HG02642 (cell line): ENCODE measurements at regions not wholly inside any gene's neighbourhood (a gene's known extent, or its start where the extent isn't known, plus 50 kb on each side); places are given as distances from the start of the nearest gene placed in this dataset.

Experiments used
- ATAC-seq: cut with Tn5 transposase; IDR thresholded peaks from one replicate; pipeline ENCODE4 v1.9.1; 2021; ENCODE audit warnings: mild to moderate bottlenecking; ENCODE audit not compliant: unreplicated experiment, poor library complexity

DNA sequence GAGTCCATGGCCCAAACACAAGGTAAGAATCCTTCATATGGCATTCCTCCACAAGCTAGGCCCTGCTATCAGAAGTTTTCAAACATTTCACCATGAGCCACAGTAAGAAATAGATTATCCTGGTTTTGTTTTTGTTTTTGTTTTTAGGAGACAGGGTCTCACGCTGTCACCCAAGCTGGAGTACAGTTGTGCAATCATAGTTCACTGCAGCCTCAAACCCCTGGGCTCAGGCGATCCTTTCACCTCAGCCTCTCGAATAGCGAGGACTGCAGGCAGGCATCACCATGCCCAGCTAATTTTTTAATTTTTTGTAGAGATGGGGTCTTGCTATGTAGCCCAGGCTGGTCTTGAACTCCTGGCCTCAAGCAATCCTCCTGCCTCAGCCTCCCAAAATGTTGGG, 218.8 kb downstream of the TOMM20 start:
- no peak for ATAC-seq

GRCh38 chr1:234909307-234909810, 219.3 kb downstream of the TOMM20 start:
- no peak for ATAC-seq

- ATAC-seq = no peak
Observed at GRCh38 chr1:234908571-234908970, 220.1 kb downstream of the TOMM20 start.

GRCh38 chr1:234907940-234908405, 220.7 kb downstream of the TOMM20 start:
- ATAC-seq = no peak

DNA sequence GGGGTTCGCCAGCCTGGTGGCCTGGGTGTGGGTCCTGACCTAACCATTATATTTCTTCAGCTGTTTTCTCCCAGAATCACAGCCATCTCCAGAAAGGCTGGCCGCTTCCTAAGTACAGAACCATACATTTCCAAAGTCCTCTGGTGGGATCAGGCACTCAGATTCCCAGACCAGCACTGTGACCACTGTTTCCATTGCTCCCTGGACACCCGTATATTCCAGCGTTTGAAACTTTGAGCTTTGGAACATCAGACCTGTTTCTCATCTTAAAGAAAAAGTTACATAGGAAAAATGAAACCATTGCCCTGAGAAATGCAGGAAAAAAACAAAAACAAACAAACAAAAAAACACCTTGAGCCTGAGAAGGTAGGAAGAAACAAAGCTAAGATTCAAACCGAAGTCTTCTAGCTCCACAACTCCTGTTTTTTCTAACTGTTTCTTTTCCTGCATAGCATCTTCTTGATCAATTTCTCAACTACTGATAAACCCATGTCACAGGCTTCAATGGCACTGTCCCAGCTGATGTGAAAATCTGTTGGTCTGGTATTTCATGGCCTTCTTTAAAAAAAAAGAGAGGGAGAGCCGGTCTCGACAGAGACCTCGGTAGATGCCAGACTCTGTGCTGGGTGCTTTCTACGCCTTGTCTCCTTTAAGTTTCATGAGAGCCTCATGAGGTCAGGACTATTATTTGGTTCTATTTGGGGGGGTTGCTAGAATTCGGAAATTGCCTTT, 221.3 kb downstream of the TOMM20 start:
- no peak for ATAC-seq

GRCh38 chr1:234906654-234907053, 222.0 kb downstream of the TOMM20 start:
- ATAC-seq = no peak

- no peak for ATAC-seq
Observed at GRCh38 chr1:234902774-234903547, 225.7 kb downstream of the TOMM20 start.

DNA sequence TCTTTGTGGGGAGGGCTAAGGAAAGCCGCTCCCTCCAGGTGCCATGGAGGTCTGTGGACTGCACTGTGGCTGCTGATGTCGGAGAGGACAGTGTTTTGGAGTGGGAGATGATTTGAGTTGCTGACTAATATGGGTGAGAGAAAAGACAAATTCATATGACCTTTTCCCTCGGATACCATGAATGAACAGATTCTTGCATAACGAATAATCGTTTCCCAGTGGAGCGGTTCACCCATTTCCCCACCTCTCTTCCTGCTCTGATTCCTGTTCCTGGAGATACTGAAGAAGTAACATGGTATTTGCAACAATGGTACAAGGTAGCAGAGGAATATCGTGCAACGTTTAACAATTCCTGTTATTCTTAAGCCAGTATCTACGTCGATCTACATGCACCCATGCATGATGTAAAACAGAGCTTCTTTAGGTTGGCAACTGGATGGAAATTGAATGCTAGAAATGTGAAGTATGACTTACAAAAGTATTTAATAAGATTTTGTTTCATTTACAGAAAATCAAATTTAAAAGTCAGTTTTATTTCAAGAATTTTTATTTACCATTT, 227.1 kb downstream of the TOMM20 start:
- ATAC-seq = no peak

- ATAC-seq = no peak
Observed at GRCh38 chr1:234900595-234900994, 228.0 kb downstream of the TOMM20 start.

DNA sequence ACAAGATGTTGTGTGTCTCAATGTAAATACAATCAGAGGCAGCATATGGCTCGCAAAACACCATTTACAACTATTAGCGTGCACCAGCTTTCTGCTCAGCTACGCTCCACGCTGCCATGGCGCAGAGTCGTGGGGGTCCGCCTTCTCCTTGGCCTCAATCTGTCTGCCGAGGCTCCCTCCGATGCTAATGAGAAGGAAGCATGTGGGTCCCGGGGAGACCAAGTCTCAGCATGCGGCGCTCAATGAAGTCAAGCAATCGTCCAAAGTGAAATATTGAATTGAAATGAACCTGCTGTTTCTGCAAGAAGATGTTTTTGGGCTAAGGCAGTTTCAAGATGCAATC, 228.9 kb downstream of the TOMM20 start:
- ATAC-seq = no peak

GRCh38 chr1:234899041-234899729, 229.5 kb downstream of the TOMM20 start:
- no peak for ATAC-seq

GRCh38 chr1:234898455-234899033, 230.1 kb downstream of the TOMM20 start:
- no peak for ATAC-seq

DNA sequence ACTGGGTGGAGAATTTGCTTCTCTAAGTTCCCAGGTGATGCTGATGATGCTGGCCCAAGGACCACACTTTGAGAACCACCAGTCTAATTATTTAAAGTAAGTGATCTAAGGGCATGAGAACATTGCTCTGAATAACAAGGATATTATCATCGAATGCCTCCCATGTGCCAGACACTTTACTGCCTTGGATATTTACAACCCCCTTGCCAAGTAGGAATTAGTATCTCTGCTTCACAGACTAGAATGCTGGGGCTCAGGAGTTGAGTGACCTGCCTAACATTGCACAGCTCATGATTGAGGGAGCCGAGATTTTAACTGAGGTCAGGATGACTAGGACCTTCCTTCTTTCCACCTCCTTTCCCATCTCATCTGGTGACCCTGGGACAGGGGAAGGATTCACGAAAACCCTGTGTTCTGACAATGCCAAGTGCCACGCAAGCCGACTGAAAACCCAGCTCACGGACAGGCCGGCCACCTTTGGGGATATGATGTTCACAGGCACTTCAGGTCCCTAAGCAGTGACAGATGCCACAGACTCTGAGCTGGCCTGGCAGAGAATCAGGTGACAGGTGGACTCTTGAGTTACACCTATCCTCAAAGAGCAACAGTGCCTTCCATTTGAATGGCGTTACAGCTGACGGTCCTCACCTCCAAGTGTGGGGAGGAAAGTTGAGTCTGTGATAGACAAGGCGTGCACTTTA, 230.7 kb downstream of the TOMM20 start:
- no peak for ATAC-seq

GRCh38 chr1:234897390-234897749, 231.3 kb downstream of the TOMM20 start:
- ATAC-seq = no peak

DNA sequence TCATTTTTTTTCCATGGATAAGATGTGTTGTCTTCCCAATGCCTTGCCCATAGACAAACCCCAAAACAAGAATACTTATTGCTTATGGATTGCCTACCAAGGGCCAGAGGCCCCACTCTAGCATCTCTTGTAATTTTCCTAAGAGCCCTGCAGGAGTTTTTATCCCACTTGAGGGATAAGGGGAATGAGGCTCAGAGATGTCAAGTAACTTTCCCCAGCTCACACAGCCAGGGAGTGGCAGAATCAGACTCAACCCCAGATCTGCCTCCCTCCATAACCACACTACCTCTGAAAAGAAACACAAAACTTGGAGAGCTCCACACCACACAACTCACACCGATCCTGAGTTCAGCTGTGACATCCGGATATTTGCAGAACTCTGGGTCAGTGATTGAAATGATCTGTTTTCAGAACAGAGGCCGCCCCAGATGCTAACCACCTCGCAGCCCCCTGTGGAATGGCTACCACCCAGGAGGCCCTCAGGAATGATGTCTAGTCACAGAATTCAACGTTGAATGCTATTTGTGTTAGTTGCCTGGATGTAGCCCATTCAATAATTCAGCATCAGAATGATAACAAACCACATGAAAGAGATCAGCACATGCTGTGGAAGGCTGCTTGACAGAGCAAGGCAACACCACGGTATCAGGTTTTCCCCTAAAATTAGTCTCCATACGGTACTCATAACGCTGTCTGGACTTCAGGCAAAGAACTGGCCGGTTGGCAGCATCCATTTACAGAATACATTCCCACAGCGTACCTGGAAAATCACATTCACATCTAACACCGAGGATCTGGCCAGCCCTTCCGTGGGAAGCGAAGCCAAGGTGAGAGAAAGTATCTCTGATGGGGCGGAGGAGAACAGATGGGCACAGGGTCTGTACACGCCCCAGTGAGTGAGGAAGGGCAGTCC, 231.9 kb downstream of the TOMM20 start:
- no peak for ATAC-seq

- ATAC-seq = no peak
Observed at GRCh38 chr1:234893725-234894630, 234.7 kb downstream of the TOMM20 start.

DNA sequence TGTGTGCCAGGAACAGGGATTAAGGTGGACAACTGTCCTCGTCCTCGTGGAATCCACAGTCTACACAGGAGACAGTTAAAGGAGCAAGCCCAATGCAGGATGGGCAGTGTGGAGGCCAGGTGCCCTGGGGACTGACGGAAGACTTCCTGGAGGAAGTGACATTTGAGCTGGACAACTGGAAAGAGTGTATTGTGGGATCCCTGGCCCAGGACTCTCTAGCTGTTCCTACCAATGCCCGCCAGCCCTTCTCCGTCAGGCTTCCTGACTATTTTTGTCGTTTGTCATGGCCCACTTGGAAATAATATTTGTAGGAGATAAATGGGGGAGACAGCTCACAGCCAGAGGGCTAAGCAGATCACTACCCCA, 235.3 kb downstream of the TOMM20 start:
- ATAC-seq = no peak

- no peak for ATAC-seq
Observed at GRCh38 chr1:234892642-234893041, 236.0 kb downstream of the TOMM20 start.
